Activated T-cell treated with anti-CD3 and anti-CD28 coated beads for 48 hours (primary cell): ENCODE measurements at regions not wholly inside any gene's neighbourhood (a gene's known extent, or its start where the extent isn't known, plus 50 kb on each side); places are given as distances from the start of the nearest gene placed in this dataset.
"Not testable (repeated sequence)": the region's sequence is repeated elsewhere in the genome, so short reads cannot be mapped to it uniquely, and the experiment has no call there.

Experiments
- DNase-seq: peaks from one replicate; pipeline ENCODE4 v3.0.0-alpha.2; 2020; ENCODE audit warnings: low read depth

DNA sequence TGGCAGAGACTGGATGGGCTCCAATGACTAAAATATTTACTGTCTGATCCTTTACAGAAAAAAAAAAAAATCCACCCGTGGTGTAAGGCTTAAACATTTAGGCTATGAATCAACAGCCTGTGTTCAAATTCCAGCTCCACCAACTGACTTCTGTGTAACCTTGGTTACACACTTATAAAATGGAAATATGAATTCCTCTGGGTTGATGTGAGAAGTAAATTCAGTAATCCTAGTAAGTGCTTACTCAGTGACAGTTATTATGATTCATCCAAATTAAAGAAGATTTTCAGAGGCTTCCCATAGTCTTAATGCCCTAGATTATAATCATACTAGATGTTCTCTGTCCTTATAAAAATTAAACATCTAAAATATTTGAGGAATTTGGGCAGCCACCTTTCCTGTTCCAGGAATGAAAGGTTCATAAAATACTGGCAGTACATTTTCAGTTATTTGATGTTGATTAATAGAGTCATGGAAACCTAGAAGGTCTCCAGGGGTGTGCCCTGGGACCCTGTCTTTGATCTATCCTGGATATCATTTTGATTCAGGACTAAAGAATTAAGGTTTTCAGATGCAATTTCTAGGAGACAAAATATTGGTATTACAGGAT is 180.3 kb upstream of the ZNF217 start:
- DNase-seq: no peak

DNA sequence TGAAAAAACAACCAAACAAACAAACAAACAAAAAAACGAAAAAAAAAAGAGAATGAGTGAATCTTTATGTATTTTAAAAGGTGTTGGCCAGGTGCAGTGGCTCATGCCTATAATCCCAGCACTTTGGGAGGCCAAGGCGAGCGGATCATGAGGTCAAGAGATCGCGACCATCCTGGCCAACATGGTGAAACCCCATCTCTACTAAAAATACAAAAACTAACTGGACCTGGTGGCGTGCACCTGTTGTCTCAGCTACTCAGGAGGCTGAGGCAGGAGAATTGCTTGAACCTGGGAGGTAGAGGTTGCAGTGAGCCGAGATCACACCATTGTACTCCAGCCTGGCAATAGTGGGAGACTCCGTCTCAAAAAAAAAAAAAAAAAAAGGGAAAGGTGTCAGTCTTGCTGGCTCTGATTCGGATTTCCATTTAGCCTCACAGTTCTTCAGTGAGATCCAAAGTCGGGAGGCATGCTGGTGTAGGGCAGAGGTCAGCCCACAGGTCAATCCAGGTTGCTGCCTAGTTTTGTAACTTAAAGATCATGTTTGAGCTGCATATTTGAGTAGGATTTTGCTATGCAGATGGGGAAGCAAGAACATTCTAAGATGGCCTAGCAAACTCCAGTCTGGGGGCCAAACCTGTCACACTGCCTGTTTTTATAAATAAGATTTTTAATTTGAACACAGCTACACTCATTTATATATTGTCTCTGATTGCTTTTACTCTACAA is 179.6 kb upstream of the ZNF217 start:
- not testable (repeated sequence) for DNase-seq

DNA sequence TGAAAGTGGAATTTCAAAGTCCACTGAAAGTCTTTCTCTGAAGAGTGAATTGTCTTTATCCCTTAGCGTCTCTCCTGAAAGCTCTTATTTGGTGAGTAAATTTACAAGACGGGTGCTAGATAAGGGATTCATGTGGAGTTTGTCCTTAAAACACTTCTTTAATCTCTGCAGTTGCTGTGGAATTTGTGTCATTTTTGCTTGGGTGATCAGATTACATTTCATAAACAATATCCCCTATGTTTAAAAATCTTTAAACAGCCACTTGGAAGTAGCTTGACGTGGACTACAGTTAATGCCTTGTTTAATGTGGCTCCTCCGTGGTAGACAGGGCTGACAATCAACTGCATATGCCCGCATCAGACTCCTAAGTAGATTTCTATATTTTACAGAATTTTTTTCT is 175.4 kb upstream of the ZNF217 start:
- DNase-seq: no peak

GRCh38 chr20:53768329-53768728 is 174.7 kb upstream of the ZNF217 start:
- DNase-seq: no peak

- no peak for DNase-seq
Measured at GRCh38 chr20:53767206-53767930, 173.7 kb upstream of the ZNF217 start.

DNA sequence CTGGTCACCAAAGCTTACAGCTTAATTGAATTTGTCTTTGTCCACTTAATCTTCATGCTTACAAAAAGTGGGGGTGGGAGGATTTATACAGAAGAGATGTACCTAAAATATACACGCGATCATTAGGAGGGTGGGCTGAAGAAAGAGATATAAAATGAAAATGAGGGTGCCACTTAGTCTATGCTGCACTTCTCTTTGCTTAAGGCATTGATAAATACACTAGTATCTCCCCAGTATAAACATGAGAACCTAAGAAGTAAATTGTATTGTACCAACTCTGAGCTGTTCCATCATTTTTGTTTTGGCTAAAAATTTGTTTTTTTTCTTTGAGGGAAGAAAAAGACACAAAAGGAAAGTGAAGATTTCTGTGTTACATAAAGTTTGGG is 170.8 kb upstream of the ZNF217 start:
- no peak for DNase-seq

- DNase-seq: no peak
Measured at GRCh38 chr20:53763707-53764414, 170.2 kb upstream of the ZNF217 start.

GRCh38 chr20:53762423-53762798 is 168.8 kb upstream of the ZNF217 start:
- DNase-seq: not testable (repeated sequence)

DNA sequence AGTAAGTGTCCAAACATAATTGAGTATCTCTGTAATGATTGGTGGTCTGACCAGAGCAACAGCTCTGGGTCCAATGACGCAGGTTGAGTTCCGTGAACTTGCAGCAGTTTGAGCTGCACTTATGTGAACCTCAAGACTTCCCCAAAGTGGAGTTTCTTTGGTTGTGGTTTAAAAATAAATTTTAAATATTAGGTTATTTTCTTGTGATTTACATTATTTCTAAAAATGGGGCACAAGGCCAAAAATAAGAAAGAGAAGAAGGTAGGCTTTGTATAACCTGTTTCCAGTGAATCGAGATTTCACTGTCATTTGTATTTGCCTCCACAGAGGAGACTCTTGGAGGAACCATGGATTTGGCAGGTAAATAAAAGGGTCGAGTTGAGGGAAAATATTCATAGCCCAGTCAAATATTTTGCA is 166.4 kb upstream of the ZNF217 start:
- DNase-seq: no peak

- no peak for DNase-seq
Measured at GRCh38 chr20:53757472-53757913, 163.9 kb upstream of the ZNF217 start.

GRCh38 chr20:53755733-53756531 is 162.3 kb upstream of the ZNF217 start:
- no peak for DNase-seq

GRCh38 chr20:53753880-53754459 is 160.3 kb upstream of the ZNF217 start:
- DNase-seq: no peak

DNA sequence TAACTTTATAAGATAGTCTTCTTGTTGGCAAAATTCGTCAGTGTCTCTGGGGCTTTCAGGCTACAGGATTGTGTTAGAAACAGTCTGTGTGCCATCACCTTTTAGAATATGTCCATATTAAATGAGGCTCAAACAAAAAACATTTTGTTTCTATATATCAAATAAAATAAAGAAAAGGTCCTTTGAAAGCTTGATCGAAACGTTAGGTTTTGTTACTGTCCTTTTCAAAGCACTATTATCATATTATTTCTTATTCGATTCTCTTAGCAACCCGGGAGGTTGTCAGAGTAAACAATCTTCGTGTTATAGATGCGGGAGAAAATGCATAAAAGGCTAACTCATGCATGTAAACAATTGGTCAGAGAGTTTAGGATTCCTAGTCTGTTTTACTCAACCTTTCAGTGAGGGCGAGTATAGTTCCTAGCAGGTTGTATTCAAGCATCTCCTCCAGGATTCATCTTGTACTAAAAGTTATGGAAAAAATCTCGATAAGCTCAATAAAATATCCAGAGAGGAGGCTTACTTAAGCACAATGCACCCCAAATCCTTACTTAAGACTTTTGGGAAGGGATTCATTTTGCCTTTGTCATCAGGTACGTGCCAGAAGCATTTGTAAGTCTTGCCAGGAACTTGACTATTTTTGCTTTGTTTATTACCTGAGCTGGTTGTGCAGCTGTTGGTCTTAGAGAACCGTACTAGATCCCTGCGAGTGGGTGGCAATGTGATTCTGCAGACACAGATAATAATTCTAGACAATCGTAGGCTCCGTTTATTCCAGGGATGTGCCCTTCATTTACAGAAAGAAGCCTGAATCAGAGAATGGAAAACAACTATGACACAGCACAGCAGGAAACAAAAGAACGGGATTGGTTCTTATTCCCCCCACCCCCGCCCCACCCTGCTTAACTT is 159.6 kb upstream of the ZNF217 start:
- no peak for DNase-seq

- DNase-seq: no peak
Measured at GRCh38 chr20:53752583-53752970, 158.9 kb upstream of the ZNF217 start.

- DNase-seq: no peak
Measured at GRCh38 chr20:53751620-53752318, 158.1 kb upstream of the ZNF217 start.

DNA sequence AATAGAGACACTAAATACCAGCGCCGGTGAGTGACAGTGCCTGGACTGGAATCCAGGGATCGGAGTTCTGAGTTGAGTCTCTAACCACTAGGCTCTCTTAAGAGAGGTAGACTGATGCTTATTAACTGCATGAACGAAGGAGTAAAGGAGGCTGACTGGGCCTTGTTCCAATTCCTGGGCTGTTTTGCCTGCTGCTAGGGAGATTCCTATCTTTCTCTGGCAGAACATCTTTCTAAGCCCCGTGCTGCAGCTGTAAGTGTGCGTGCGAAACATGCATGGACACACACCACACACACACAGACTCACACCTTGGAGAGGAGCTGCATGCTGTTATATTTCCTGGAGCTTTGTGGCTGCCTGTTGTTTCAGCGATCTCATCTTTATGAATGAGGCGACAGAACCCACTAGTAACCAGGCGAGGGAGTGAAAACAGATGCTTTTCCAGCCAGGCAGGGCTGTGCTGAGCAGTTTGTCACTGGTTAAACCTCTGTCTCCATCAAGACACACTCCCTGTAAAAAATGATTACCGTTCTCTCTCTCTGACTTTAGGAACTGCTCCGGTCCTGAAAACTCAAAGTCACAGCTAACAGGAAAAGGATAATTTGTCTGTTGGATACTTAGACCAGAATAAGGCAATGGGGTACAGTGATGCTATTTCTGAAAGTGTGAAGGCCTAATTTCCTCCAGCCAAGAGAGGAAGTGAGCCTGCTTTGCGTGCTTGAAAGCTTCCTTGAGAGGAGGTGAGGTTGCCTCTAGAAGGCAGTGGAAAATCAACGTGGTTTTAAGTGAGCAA is 157.4 kb upstream of the ZNF217 start:
- DNase-seq: no peak

DNA sequence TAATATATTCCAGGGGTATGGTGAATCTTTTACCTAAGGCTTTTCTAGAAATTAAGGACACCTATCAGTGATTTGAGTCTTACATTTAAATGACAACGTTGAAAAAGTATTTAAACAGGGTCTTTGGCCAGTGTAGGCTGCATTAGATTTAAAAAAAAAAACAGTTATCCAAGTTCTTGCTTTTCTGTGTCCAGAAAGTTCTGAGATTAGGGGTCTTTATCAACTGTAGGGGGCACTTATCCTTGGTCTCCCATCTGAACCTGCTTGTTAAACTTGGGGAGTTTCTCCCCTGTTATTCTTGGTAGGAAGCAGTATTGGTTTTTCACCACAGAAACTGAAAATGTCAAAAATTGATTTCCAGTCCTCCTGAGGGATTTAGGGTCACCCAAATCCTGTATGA is 155.9 kb upstream of the ZNF217 start:
- DNase-seq: no peak

GRCh38 chr20:53748821-53749421 is 155.3 kb upstream of the ZNF217 start:
- DNase-seq: no peak
